ENCODE measurements at regions not wholly inside any gene's neighbourhood (a gene's known extent, or its start where the extent isn't known, plus 50 kb on each side); places are given as distances from the start of the nearest gene placed in this dataset.
"Not testable (repeated sequence)": the region's sequence is repeated elsewhere in the genome, so short reads cannot be mapped to it uniquely, and the experiment has no call there.

GRCh38 chr16:51261919-51262318 lies 110.8 kb upstream of the SALL1 start:
- DNase-seq (ENCODE audit: low read depth in 3 of 3), result no peak

- no peak for DNase-seq (ENCODE audit: low read depth in 3 of 3)
Measured at GRCh38 chr16:51255349-51255972, 104.4 kb upstream of the SALL1 start.

- not testable (repeated sequence) for DNase-seq (ENCODE audit: low read depth in 3 of 3)
Measured at GRCh38 chr16:51254390-51254789, 103.3 kb upstream of the SALL1 start.

GRCh38 chr16:51248217-51248616 lies 97.1 kb upstream of the SALL1 start:
- DNase-seq (ENCODE audit: low read depth in 3 of 3), result no peak

- DNase-seq (ENCODE audit: low read depth in 3 of 3), result no peak
Measured at GRCh38 chr16:51245658-51245995, 94.6 kb upstream of the SALL1 start.

DNA sequence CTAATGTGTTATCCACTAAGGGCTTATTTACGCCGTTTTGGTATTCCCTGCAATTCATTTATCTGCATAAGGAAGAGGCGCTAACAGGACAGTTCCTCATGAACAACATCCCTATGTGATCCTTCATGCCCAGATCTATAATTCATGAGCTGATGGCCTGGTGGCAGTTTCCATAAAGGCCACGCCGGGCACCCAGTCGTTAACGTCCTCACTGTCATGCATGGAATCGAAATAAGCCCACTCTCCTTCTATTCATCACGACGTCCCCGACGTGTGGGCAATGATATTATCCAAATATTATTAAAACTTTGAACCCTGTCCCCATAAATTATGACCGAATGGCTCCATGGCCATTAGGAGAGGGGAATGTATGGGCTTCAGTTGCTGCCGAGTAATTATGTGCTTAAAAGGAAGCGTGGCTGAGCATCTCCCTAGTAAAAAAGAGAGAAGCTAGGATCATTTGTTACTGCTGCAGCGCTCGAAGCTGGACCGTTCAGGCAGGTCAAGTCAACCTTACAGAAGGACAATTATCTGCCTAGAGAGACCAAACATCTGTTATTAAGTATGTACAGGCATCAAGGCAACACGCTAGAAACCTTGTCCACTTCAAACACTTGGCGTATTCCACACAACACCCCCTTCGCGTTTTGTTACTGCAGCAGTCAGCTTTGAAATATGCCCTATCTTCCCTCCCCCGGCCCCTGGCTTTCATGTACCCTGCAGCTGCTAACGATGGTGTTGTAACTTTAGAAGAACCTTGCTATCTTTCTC lies 94.0 kb upstream of the SALL1 start:
- DNase-seq (ENCODE audit: low read depth in 3 of 3), result no peak

GRCh38 chr16:51243936-51244436 lies 92.9 kb upstream of the SALL1 start:
- DNase-seq (ENCODE audit: low read depth in 3 of 3), result no peak

GRCh38 chr16:51242296-51242994 lies 91.4 kb upstream of the SALL1 start:
- DNase-seq (ENCODE audit: low read depth in 3 of 3), result no peak

DNA sequence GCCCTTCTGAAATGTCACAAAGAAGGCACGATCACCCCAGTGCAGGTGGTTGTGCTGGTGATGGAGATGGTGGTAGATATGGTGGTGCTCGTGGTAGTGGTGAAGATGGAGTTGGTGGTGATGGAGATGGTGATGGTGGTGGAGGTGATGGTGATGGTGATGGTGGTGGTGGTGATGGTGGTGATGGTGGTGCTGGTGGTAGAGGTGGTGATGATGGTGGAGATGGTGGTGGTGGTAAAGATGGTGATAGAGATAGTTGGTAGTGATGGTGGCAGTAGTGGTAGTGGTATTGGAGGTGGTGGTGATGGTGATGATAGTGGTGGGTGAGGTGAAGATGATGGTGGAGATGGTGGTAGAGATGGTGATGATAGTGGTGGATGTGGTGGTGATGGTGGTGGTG lies 88.1 kb upstream of the SALL1 start:
- no peak for DNase-seq (ENCODE audit: low read depth in 3 of 3)

- no peak for DNase-seq (ENCODE audit: low read depth in 3 of 3)
Measured at GRCh38 chr16:51237861-51238378, 86.8 kb upstream of the SALL1 start.

GRCh38 chr16:51237207-51237606 lies 86.1 kb upstream of the SALL1 start:
- DNase-seq (ENCODE audit: low read depth in 3 of 3), result no peak

DNA sequence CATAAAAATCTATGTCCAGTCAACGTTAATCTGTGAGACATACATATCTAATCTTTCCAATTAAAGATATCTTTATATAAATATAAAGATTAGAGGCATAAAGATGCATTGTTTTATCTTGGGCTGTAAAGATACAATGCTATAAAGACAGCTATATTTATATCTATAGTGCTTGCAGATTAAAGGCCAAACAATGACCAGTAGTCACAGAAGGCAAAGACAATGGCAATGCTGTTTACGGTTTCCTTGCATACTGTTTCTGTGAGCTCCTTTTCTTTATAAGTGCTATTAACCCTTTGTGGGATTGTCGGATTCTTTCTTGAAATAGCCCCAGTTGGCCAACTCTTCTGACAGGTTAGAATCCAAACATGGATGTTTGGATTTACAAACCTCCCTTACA lies 85.5 kb upstream of the SALL1 start:
- DNase-seq (ENCODE audit: low read depth in 3 of 3), result no peak

GRCh38 chr16:51231702-51232101 lies 80.6 kb upstream of the SALL1 start:
- no peak for DNase-seq (ENCODE audit: low read depth in 3 of 3)

GRCh38 chr16:51230035-51230434 lies 79.0 kb upstream of the SALL1 start:
- not testable (repeated sequence) for DNase-seq (ENCODE audit: low read depth in 3 of 3)

GRCh38 chr16:51228097-51228659 lies 77.1 kb upstream of the SALL1 start:
- DNase-seq (ENCODE audit: low read depth in 3 of 3), result no peak

GRCh38 chr16:51225878-51226277 lies 74.8 kb upstream of the SALL1 start:
- no peak for DNase-seq (ENCODE audit: low read depth in 3 of 3)

- DNase-seq (ENCODE audit: low read depth in 3 of 3), result no peak
Measured at GRCh38 chr16:51224317-51224716, 73.2 kb upstream of the SALL1 start.

GRCh38 chr16:51222016-51222415 lies 70.9 kb upstream of the SALL1 start:
- no peak for DNase-seq (ENCODE audit: low read depth in 3 of 3)

DNA sequence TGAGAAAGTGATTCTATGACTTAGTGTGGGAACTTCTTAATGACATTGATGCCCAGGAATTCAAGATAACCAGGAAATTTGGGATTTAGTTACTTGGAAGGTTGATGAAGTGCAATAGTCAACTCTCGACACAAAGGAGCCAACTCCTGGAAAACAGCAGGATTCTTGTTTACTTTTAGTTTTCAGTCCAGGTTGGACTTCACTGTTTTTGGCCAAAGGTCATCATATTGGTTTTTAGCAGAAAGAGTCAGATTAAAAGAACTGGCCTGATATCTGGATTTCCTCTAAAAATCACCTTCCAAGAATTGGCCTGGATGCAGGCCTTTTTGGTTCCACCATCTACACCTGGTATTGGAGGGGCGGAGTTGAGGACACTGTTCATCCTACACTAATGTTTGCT lies 60.1 kb upstream of the SALL1 start:
- DNase-seq (ENCODE audit: low read depth in 3 of 3), result no peak

DNA sequence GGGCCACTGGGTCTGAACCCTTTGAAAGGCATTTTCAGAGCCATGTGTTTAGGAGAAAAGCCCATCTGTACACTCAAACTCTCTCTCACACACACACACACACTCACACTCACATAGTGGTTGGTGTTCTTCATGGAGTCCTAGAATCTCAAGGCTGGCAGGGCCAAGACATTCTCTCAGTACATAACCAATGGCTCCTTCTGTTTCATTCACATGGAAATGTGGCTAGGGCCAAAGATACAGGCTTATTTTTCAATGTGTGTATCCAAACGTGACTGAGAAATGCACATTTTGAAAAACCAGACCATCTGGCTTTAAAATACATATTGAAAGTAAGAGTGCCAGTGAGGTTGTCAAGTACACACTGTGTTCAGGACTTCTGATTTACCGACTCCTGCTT lies 59.0 kb upstream of the SALL1 start:
- DNase-seq (ENCODE audit: low read depth in 3 of 3), result no peak

- DNase-seq (ENCODE audit: low read depth in 3 of 3), result no peak
Measured at GRCh38 chr16:51201604-51202003, 50.5 kb upstream of the SALL1 start.
